Inflammatory macrophage (primary cell): ENCODE measurements at regions not wholly inside any gene's neighbourhood (a gene's known extent, or its start where the extent isn't known, plus 50 kb on each side); places are given as distances from the start of the nearest gene placed in this dataset.

ENCODE experiments used
- DNase-seq, 2 donors: peaks; one replicate each; pipeline ENCODE4 v3.0.0-alpha.2; 2020 to 2022

- peak; percentile 46 to 54 for DNase-seq
These were observed 673.1 kb downstream of the KCNA4 start for GRCh38 chr11:29343465-29344333.

GRCh38 chr11:29336727-29337575 lies 679.9 kb downstream of the KCNA4 start:
- no peak for DNase-seq

DNA sequence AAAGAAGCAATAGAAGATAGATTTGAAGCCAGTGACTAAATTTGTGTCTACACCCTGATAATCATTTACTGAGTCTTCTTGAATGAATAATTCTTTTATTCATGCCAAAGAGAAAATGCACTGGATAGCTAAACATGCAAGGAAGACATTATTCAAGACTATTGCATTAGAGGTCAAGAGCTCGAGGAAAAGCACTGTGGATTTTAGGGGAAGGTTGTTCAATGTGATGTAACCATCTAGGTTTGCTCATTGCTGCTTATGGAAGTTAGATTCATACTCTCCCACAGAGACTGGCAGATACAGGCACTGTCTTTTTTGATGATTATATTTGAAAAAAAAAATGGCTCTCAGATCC lies 682.1 kb downstream of the KCNA4 start:
- DNase-seq: no peak

DNA sequence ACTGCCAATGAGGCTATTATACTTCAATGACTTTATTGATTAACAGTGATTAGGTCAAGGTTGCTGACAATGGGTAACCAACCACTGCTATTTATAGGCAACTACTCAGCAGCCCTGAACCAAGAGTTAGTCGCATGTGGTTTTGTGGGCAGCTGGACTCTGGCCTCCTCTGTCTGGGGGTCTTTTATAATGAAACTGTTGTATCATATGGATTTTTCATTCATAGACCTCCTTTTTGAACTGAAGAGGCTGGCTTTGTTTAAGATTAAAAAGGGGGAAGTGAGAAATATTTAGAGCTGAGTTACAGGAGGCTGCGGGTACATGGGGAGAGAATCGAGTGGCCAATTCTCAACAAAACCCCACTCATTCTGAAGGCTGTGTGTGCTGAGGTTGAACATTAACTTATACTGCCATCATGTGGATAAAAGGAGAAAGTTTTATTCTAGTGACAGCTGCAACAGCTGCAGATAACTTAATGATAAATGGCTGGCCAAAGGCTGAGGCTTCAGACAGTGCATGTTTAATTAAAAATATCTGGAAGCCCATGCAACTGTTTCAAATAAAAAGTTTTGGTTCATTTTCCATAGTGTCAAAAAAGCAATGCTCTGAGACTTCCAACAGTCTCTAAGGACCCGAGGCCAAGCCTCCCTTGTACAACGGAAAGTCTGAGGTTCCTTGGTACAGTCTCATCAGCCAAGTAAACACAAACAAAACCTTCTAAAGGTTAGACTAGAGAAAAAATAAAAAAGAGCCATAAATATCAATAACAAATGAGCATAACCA lies 682.6 kb downstream of the KCNA4 start:
- DNase-seq: peak in 1 of 2 donors; percentile 1

DNA sequence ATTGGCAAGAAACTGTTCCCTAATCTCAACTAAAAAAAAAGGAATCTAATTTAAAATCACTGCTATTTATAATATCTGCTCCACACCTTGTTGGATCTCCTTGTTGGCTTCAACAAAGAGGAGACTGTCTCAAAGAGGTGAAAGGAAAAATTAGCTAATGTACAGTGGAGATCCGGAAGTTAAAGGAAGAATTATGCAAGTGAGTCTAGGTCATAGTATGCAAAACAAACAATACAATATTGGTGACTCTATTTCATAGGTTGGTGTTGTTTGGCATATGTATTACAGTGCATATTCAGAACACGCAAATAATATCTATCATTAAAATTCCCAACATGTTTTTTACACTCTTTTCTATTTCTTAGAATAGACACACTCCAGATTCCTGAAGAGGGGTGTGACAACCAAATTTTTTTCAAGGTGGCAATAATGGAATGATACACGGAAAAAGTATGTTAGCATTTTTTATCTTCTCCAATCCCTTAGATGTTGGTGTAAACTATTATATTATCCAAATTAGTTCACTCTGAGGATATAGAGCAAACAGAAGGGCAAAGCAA lies 685.3 kb downstream of the KCNA4 start:
- DNase-seq: no peak

DNA sequence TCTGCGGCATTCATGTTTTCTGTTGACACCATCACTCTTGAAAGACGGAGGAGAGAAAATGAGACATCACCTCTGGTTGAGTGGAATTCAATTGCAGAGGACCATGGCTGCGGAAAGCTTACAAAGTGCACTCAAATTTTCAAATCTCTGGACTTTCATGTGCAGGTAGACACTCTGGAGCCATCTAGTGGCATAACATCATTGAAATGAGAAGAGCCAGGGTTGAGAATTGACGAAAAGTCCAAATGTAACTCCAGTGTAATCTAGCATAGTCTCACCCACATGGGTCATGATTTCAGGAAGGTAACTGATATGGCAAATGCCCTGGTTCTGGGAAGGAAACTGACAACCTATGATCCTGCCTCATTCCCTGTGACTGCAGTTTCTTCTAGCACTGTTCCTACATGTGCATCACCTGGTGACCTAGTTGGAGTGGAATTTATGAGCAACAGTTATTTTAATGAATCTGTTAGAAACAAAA lies 687.8 kb downstream of the KCNA4 start:
- DNase-seq: no peak

GRCh38 chr11:29327891-29328290 lies 688.9 kb downstream of the KCNA4 start:
- no peak for DNase-seq

GRCh38 chr11:29326757-29327156 lies 690.1 kb downstream of the KCNA4 start:
- DNase-seq: no peak

GRCh38 chr11:29324328-29324727 lies 692.5 kb downstream of the KCNA4 start:
- DNase-seq: no peak

GRCh38 chr11:29321293-29322132 lies 695.3 kb downstream of the KCNA4 start:
- no peak for DNase-seq

- no peak for DNase-seq
These were observed 696.6 kb downstream of the KCNA4 start for GRCh38 chr11:29320196-29320595.

DNA sequence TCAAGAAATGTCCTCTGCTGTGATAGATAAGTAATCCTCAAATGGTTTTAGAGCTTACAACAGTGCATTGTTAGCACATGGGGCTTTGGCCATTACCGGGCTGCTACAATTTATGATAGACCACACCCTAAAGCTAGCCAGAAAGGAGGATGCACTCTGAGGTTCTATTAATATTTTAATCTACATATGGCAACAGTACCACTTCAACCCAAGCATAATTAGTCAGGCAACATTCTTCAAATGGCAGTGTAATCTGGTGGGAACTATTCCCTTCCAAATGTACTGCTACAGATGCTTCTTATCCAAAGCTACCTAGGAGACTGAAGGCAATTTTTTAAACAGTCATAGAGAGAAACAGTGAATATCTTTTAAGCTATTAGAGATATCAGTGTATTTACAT lies 697.6 kb downstream of the KCNA4 start:
- DNase-seq: no peak

DNA sequence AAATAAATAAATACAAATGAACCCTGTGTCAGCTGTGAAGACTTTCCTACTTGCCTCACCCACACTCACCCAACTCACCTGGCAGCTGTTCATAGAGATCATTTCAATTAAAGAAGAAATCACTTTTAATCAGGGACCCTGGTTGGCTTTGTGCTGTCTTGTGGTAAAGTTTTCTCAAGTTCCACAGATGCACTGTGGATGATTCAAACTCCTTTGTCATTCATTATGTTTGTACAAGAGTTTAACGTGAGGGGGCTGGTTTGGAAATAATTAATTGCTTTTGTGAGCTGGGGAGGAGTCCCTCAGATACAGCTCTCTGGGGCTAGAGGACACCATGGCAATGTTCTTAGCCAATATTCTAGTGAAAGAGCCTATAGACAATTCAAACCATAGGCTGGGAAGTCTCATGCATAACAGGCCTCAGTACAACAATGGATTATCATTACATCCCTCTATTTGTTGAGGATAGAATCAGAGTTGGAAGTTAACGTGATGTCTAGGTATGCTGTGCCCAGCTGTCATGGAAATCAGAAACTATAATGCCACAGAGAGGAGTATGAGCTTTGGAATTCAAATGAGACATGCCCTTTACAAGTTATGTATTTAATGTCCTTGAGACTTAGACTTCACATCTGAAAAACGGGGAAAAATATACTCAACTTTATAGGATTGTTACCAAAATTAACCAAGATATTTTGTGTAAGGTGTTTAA lies 698.5 kb downstream of the KCNA4 start:
- no peak for DNase-seq

DNA sequence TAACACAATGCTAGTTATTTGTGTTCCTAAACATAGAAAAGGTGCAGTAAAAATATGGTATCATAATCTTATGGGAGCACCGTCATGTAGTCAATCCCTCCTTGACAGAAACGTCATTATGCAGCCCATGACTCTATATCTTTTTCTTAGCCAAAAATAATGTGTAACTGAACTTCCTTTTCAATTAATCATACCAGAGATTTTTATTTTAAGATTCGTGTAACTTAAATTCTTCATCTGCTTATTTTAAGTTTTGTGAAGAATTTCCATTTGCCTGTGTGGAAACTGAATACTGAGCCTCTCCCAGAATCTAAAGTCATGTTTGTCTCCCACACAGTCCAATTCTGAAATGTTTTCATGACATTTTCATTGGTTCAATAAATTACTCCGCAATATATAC lies 699.1 kb downstream of the KCNA4 start:
- no peak for DNase-seq

DNA sequence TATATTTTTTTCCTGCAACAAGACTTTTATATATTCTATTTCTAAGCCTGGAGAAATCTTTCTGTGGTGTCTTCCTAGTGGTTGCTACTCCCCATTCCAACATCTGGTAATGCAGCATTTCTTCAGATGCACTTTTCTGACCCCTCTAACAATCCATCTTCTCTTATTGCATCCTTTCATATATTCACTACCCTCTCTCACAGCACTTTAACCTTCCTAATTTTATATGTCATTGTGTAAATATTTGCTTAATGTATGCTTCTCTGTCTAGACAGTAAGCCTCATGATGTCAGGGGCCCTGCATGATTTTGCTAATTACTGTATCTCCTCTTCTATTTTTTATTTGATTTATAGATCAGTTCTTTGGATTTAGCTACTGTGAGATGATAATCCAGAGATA lies 701.6 kb downstream of the KCNA4 start:
- no peak for DNase-seq

DNA sequence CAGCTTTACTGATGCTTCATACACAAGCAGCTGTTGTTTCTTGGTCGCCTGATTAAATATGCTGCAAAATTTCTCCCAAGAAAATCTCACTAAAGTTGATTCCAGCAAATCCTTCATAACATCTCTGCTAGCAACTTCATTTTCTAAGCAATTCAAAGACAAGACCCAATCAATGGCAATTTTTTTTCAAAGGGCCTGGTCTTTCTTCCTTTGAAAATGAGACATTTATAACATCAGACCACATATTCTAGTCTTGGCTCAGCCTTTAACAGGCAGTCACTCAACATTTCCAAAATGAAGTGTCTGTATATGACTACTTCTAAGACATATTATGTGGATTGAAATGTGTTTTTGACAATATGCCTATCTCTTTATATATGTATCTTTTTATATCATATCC lies 702.6 kb downstream of the KCNA4 start:
- DNase-seq: no peak

- DNase-seq: no peak
These were observed 704.0 kb downstream of the KCNA4 start for GRCh38 chr11:29312812-29313211.

- DNase-seq: no peak
These were observed 706.0 kb downstream of the KCNA4 start for GRCh38 chr11:29310725-29311342.

DNA sequence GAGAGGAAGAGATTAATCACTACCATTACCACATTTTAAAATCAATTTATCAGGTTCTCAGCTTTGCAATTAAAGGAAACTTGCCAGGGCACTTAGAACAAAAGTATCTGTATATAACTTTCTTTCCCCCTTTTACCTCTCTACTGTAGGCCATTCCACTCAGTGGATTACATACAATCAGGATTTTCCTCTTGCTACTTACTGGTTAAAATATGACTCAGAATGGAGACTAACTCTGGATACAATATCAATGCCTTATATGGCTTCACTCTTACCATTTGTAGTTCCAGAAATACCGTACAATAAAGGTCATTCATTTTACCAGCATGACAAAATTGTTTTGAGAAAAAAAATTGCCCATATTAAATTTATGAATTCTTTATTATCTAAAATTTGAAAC lies 706.8 kb downstream of the KCNA4 start:
- DNase-seq: no peak

DNA sequence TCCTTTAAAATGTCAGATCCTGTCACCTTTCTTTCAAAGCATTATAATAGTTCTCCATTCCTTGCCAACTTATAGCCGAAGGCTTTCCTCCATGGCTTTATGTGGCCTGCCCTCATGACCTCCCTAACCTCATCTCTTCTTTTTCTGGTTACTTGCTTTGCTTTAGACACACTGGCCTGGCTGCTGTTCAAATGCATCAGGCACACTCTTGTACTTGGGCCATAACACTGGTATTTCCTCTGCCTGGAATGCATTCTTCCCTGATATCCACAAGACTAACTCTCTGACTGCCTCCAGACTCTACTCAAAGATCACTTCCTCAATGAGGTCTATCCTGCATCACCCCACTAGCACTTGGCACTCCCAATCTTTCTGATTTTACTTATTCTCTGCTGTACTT lies 710.3 kb downstream of the KCNA4 start:
- DNase-seq: no peak
